ENCODE measurements at regions not wholly inside any gene's neighbourhood (a gene's known extent, or its start where the extent isn't known, plus 50 kb on each side); places are given as distances from the start of the nearest gene placed in this dataset.

- TF ChIP-seq CTCF (IDR thresholded peaks at IDR 0.05), result no peak
- TF ChIP-seq POLR2A (IDR thresholded peaks at IDR 0.05), result no peak
These were observed 67.2 kb upstream of the MEGF10 start for GRCh38 chr5:127223256-127223974.

Measured in thyroid gland (tissue), 4 donors.